HepG2 (cell line): ENCODE measurements at regions not wholly inside any gene's neighbourhood (a gene's known extent, or its start where the extent isn't known, plus 50 kb on each side); places are given as distances from the start of the nearest gene placed in this dataset.

ENCODE experiments used
- ATAC-seq: fragments of 200-7000 bp; cut with Tn5 transposase; 3 replicates; pipeline ENCODE4 v1.9.1; 2020; ENCODE audit warnings: mild to moderate bottlenecking, moderate library complexity
- BruUV-seq: library from RNA; stranded (reverse); fragments of 400-500 nt; replicated peaks from 2 replicates; lab custom pipeline; 2021; lab: Mats Ljungman, UMichigan
- CTCF ChIA-PET: fragments of 300-600 bp; formaldehyde crosslinking; extraction: SDS; loops from one replicate; lab custom pipeline; 2021; ENCODE audit warnings: low total read pairs, inconsistent platforms, low intra/inter-chr PET ratio; lab: Yijun Ruan, JAX
- POLR2A ChIA-PET: fragments of 350-600 bp; sonication (Branson Sonifier 250); formaldehyde crosslinking; loops from one replicate; lab custom pipeline; 2020; ENCODE audit warnings: antibody characterized with exemption, inconsistent platforms; lab: Yijun Ruan, JAX
- DNase-seq: peaks from one replicate; pipeline ENCODE4 v3.0.0-alpha.2; 2015; ENCODE audit warnings: low spot score
- FAIRE-seq: peaks from 3 replicates; lab custom pipeline; 2011; peaks lifted over from hg19 to GRCh38; lab: Jason Lieb, UNC
- H2AFZ ChIP-seq: one replicate; pipeline ENCODE4 v1.6.1; 2011; ENCODE audit warnings: low read length, inconsistent platforms
- H3K27ac ChIP-seq: fragments of 300-600 bp; 3 replicates; pipeline ENCODE4 v1.8.0; 2011; ENCODE audit warnings: mixed run types, mild to moderate bottlenecking, mixed read lengths, low read length, inconsistent platforms; ENCODE audit not compliant: insufficient read depth; ENCODE audit errors: extremely low read length
- H3K27me3 ChIP-seq, 2 experiments: fragments of 200-600 bp in 1 of 2; 2 replicates in 1 of 2; 3 replicates in 1 of 2; pipeline versions ENCODE4 v1.6.0 to v1.8.0; 2011; ENCODE audit warnings: low read length in 2 of 2, mild to moderate bottlenecking in 2 of 2, moderate library complexity in 2 of 2, inconsistent platforms in 1 of 2; ENCODE audit not compliant: insufficient read depth in 2 of 2, control insufficient read depth in 1 of 2
- H3K36me3 ChIP-seq, 2 experiments: fragments of 200-600 bp in 1 of 2; replicated peaks in 1 of 2; 2 replicates in 1 of 2; 3 replicates in 1 of 2; pipeline versions ENCODE4 v1.5.1 to v1.8.0; 2011; ENCODE audit warnings: low read length in 2 of 2, inconsistent platforms in 1 of 2; ENCODE audit not compliant: insufficient read depth in 2 of 2, control insufficient read depth in 1 of 2
- H3K4me1 ChIP-seq: 2 replicates; pipeline ENCODE4 v1.5.1; 2012; ENCODE audit warnings: low read length, inconsistent platforms; ENCODE audit not compliant: insufficient read depth
- H3K4me2 ChIP-seq: 2 replicates; pipeline ENCODE4 v1.6.0; 2011; ENCODE audit warnings: low read depth, low read length, inconsistent platforms
- H3K4me3 ChIP-seq, 3 experiments: fragments of 200-600 bp in 1 of 3; sonication (generic), shearing (Covaris generic) in 1 of 3; replicated peaks in 1 of 3; 2 replicates each; pipeline ENCODE4 v1.5.1; 2011 to 2016; ENCODE audit warnings: low read length in 3 of 3, inconsistent platforms in 2 of 3, low read depth in 2 of 3, mild to moderate bottlenecking in 2 of 3, control low read depth in 1 of 3, mixed read lengths in 1 of 3; ENCODE audit not compliant: insufficient read depth in 1 of 3
- H3K79me2 ChIP-seq: one replicate; pipeline ENCODE4 v1.6.1; 2011; ENCODE audit warnings: low read length, inconsistent platforms; ENCODE audit not compliant: insufficient read depth
- H3K9ac ChIP-seq: 2 replicates; pipeline ENCODE4 v1.6.0; 2011; ENCODE audit warnings: mild to moderate bottlenecking, low read depth, low read length, inconsistent platforms; ENCODE audit not compliant: insufficient read depth
- H3K9me3 ChIP-seq: 2 replicates; pipeline ENCODE4 v1.5.1; 2012; ENCODE audit warnings: mild to moderate bottlenecking, low read length
- H4K20me1 ChIP-seq: 2 replicates; pipeline ENCODE4 v1.6.0; 2011; ENCODE audit warnings: inconsistent platforms, mild to moderate bottlenecking, low read length, moderate library complexity; ENCODE audit not compliant: insufficient read depth
- ATF7-NPFF ChIP-seq: sonication (generic); formaldehyde crosslinking; IDR thresholded peaks from 2 replicates; pipeline ENCODE4 v1.8.1; 2023; ENCODE audit warnings: mild to moderate bottlenecking, low read depth, missing genetic modification reagents, moderate library complexity
- EED ChIP-seq: sonication (generic); formaldehyde crosslinking; IDR thresholded peaks from 2 replicates; pipeline ENCODE4 v1.5.0; 2020; ENCODE audit warnings: mild to moderate bottlenecking, missing genetic modification reagents
- ETV5 ChIP-seq: IDR thresholded peaks from 2 replicates; pipeline ENCODE4 v1.6.1; 2018; ENCODE audit warnings: missing biosample characterization, missing genetic modification reagents, inconsistent platforms, borderline replicate concordance
- HOXD1 ChIP-seq: sonication (generic); formaldehyde crosslinking; IDR thresholded peaks from 2 replicates; pipeline ENCODE4 v1.5.0; 2020; ENCODE audit warnings: missing genetic modification reagents
- ISL2 ChIP-seq: sonication (generic); formaldehyde crosslinking; IDR thresholded peaks from 2 replicates; pipeline ENCODE4 v1.5.0; 2020; ENCODE audit warnings: missing genetic modification reagents
- NKX3-1 ChIP-seq: sonication (generic); formaldehyde crosslinking; IDR thresholded peaks from 2 replicates; pipeline ENCODE4 v1.5.0; 2020; ENCODE audit warnings: missing genetic modification reagents
- SETDB1 ChIP-seq: sonication (generic); formaldehyde crosslinking; IDR thresholded peaks from 2 replicates; pipeline ENCODE4 v1.5.1; 2020; ENCODE audit warnings: missing genetic modification reagents, mild to moderate bottlenecking, borderline replicate concordance
- U2AF2 ChIP-seq: fragments of 200-400 bp; formaldehyde crosslinking; IDR thresholded peaks from 2 replicates; pipeline ENCODE4 v1.6.1; 2017; ENCODE audit warnings: low read depth, mild to moderate bottlenecking, low read length
- YY1 ChIP-seq: IDR thresholded peaks from 2 replicates; pipeline ENCODE4 v1.6.1; 2011; ENCODE audit warnings: low read length, low read depth, moderate library complexity, mild to moderate bottlenecking; ENCODE audit not compliant: insufficient read depth, insufficient replicate concordance
- ZNF569 ChIP-seq: sonication (generic); formaldehyde crosslinking; IDR thresholded peaks from 2 replicates; pipeline ENCODE4 v1.5.0; 2020; ENCODE audit warnings: mild to moderate bottlenecking, missing genetic modification reagents, moderate library complexity, borderline replicate concordance
- ZNF761 ChIP-seq: sonication (generic); formaldehyde crosslinking; conservative IDR thresholded peaks from 2 replicates; pipeline ENCODE4 v1.4.0; 2020; ENCODE audit warnings: mild to moderate bottlenecking, missing genetic modification reagents
- WGBS: methylation state at CpG from one replicate; pipeline ENCODE4 v1.1.6; 2017; ENCODE audit warnings: low lambda C conversion rate; 5-methylcytosine and 5-hydroxymethylcytosine counted together
- in situ Hi-C: cut with HindIII; loops from 2 replicates; pipeline ENCODE4 v1.10.0; 2017; ENCODE audit warnings: low pct_unique_long_range_greater_than_20kb; ENCODE audit not compliant: extremely low pct_ligation_motif_present
- intact Hi-C: fragments of 100-400 bp; cut with micrococcal nuclease; formaldehyde crosslinking; loops from one replicate; pipeline ENCODE4 v1.10.0; 2022; ENCODE audit not compliant: unreplicated experiment
- TF ChIP-seq, protein P1 (sequence below): sonication (generic); formaldehyde crosslinking; IDR thresholded peaks from 2 replicates; pipeline ENCODE4 v1.5.0; 2020; ENCODE audit warnings: mild to moderate bottlenecking, low read depth, missing genetic modification reagents, borderline replicate concordance

DNA sequence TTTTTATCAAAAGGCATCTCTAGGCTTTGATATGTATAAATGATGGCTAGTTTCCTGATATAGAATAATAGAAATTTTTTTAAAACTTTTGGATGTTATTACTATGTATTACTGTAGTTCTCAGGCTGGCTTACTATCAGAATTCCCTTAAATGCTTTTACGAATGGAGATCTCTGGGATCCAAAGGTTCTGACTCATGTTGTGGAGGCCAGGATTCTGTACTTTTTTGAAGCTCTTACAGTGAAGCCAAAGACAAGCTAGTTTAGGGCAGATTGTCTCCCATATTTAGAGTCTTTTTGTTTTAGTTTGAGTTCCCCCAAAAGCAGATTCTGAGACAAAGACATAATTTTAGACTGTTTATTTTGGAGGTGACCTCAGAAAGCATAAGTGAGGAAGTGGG lies 265.9 kb upstream of the SESN3 start:
- TF ChIP-seq NKX3-1 (CRISPR knock-in tag), result no peak
- no peak for TF ChIP-seq ZNF569 (CRISPR knock-in tag)
- TF ChIP-seq HOXD1 (CRISPR knock-in tag), result no peak
- no peak for TF ChIP-seq EED (CRISPR knock-in tag)
- TF ChIP-seq YY1, result no peak
- TF ChIP-seq ATF7-NPFF, result no peak
- no peak for TF ChIP-seq ETV5
- no peak for TF ChIP-seq ZNF761 (CRISPR knock-in tag)
- no peak for TF ChIP-seq U2AF2
- no peak for TF ChIP-seq SETDB1 (CRISPR knock-in tag)
- TF ChIP-seq ISL2 (CRISPR knock-in tag), result no peak
- TF ChIP-seq, protein P1, sequence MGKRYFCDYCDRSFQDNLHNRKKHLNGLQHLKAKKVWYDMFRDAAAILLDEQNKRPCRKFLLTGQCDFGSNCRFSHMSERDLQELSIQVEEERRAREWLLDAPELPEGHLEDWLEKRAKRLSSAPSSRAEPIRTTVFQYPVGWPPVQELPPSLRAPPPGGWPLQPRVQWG (CRISPR knock-in tag), result no peak
- Histone ChIP-seq H3K4me2 (no peak overlapping the region), H4K20me1 (no peaks in the 10 kb centered on the region), H3K27ac (no peak overlapping the region), H3K27me3 (no peaks in the 10 kb centered on the region), H3K79me2 (no peaks in the 10 kb centered on the region), H3K4me1 (no peaks in the 10 kb centered on the region), H3K36me3 (no peaks in the 10 kb centered on the region), H2AFZ (no peak overlapping the region), H3K9ac (no peak overlapping the region), H3K4me3 (no peak overlapping the region), H3K9me3 (no peaks in the 10 kb centered on the region)
- FAIRE-seq, result no peak
- in situ Hi-C loops, result no loop called here
- BruUV-seq, result no TSS peak
- no peak for DNase-seq
- intact Hi-C loops, result no loop called here
- 6% methylated on average over 1 of the region's 1 CpG for WGBS
- CTCF ChIA-PET, result no interaction called here
- ATAC-seq, result no peak
- POLR2A ChIA-PET, result no interaction called here
